Prostate gland (tissue), 2 donors: ENCODE measurements at regions not wholly inside any gene's neighbourhood (a gene's known extent, or its start where the extent isn't known, plus 50 kb on each side); places are given as distances from the start of the nearest gene placed in this dataset.

ENCODE experiments used
- DNase-seq: peaks from one replicate; pipeline ENCODE4 v3.0.0-alpha.2; 2019; ENCODE audit warnings: low spot score
- H3K27ac ChIP-seq, 2 donors: fragments of 200-600 bp; sonication (generic); 2 replicates each; pipeline ENCODE4 v1.5.1; 2017 to 2019
- H3K27me3 ChIP-seq: fragments of 200-600 bp; sonication (generic); replicated peaks from 2 replicates; pipeline ENCODE4 v1.5.1; 2019; ENCODE audit not compliant: insufficient read depth
- H3K36me3 ChIP-seq, 2 donors: fragments of 200-600 bp; sonication (generic); 1 replicate in 1 of 2; 2 replicates in 1 of 2; pipeline versions ENCODE4 v1.5.1 to v1.8.1; 2017 to 2019
- H3K4me1 ChIP-seq: fragments of 200-600 bp; sonication (generic); replicated peaks from 2 replicates; pipeline ENCODE4 v1.5.1; 2019
- H3K4me3 ChIP-seq, 2 donors: fragments of 200-600 bp; sonication (generic); 2 replicates each; pipeline ENCODE4 v1.5.1; 2017 to 2019
- H3K9me3 ChIP-seq: fragments of 200-600 bp; sonication (generic); 2 replicates; pipeline ENCODE4 v1.5.1; 2017
- POLR2A ChIP-seq: fragments of 450-650 bp; IDR thresholded peaks from one replicate; pipeline ENCODE4 v1.6.1; 2016; ENCODE audit warnings: antibody characterized with exemption, mild to moderate bottlenecking
- POLR2AphosphoS5 ChIP-seq: sonication (generic); formaldehyde crosslinking; IDR thresholded peaks from one replicate; pipeline ENCODE4 v1.6.1; 2017; ENCODE audit warnings: antibody characterized with exemption
- WGBS: methylation state at CpG from one replicate; pipeline ENCODE4 v1.1.5; 2018; 5-methylcytosine and 5-hydroxymethylcytosine counted together
- intact Hi-C: fragments of 100-400 bp; cut with DNase I; formaldehyde crosslinking; loops from one replicate; pipeline ENCODE4 v1.14.2; 2022
- TF ChIP-seq, protein P1 (sequence below), 4 experiments: fragments of 200-600 bp in 2 of 4; fragments of 450-650 bp in 2 of 4; sonication (generic) in 2 of 4; IDR thresholded peaks; 1 replicate in 3 of 4; 2 replicates in 1 of 4; pipeline ENCODE4 v1.5.1; 2016 to 2019; ENCODE audit warnings: antibody characterized with exemption in 4 of 4, mild to moderate bottlenecking in 2 of 4, moderate library complexity in 2 of 4

DNA sequence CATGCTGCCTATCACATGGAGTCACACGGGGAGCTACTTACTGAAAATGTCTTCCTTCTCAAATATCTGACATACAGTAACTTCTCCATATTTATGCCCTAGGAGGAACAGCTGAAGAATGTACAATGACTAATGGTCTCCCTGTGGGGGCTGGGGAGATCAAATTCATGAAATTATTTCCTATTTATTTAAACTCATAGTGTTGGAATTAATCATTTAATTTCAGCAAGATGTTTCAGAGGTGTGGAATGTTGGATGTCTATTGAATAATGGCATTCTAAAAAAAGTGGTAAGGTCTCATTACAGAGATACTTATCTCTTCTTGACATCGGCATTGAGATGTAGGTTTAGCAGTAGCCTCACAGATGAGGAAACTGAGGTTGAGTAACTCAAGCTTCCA is 214.3 kb upstream of the CDH11 start:
- WGBS = 79% methylated on average over 2 of the region's 2 CpGs
- intact Hi-C loops = no loop called here
- Histone ChIP-seq H3K27me3 (no peaks in the 10 kb centered on the region), H3K27ac (no peak overlapping the region), H3K9me3 (no peaks in the 10 kb centered on the region), H3K36me3 (no peaks in the 10 kb centered on the region), H3K4me3 (no peak overlapping the region), H3K4me1 (no peaks in the 10 kb centered on the region)
- TF ChIP-seq, protein P1, sequence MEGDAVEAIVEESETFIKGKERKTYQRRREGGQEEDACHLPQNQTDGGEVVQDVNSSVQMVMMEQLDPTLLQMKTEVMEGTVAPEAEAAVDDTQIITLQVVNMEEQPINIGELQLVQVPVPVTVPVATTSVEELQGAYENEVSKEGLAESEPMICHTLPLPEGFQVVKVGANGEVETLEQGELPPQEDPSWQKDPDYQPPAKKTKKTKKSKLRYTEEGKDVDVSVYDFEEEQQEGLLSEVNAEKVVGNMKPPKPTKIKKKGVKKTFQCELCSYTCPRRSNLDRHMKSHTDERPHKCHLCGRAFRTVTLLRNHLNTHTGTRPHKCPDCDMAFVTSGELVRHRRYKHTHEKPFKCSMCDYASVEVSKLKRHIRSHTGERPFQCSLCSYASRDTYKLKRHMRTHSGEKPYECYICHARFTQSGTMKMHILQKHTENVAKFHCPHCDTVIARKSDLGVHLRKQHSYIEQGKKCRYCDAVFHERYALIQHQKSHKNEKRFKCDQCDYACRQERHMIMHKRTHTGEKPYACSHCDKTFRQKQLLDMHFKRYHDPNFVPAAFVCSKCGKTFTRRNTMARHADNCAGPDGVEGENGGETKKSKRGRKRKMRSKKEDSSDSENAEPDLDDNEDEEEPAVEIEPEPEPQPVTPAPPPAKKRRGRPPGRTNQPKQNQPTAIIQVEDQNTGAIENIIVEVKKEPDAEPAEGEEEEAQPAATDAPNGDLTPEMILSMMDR (IDR thresholded peaks at IDR 0.05) = no peak
- TF ChIP-seq POLR2A (no peak), POLR2AphosphoS5 (no peak)
- no peak for DNase-seq

DNA sequence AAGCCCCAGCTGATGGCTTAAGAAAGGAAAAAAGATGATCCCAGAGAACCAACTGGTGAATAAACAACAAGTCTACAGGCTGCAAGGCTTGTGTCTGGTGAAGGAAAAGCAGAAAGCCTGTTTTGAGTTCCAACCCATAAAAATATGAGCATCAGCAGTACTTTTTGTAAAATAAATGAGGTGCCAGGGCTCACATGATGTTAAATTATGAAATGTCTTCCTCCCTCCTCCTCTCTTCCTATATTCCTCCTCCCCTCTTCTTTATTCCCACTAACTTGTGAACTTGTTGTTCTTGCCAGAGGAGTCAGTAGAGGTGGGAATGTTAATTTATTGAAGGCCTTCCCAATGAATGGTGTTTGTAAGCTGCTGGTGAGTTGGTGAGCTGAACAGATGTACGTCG is 212.2 kb upstream of the CDH11 start:
- Histone ChIP-seq H3K9me3 (no peaks in the 10 kb centered on the region), H3K27ac (no peak overlapping the region), H3K4me1 (no peaks in the 10 kb centered on the region), H3K27me3 (no peaks in the 10 kb centered on the region), H3K36me3 (no peaks in the 10 kb centered on the region), H3K4me3 (no peak overlapping the region)
- no peak for DNase-seq
- TF ChIP-seq POLR2A (no peak), POLR2AphosphoS5 (no peak)
- TF ChIP-seq, protein P1 (IDR thresholded peaks at IDR 0.05) = no peak
- WGBS = 91% methylated on average over 2 of the region's 2 CpGs
- intact Hi-C loops = no loop called here

DNA sequence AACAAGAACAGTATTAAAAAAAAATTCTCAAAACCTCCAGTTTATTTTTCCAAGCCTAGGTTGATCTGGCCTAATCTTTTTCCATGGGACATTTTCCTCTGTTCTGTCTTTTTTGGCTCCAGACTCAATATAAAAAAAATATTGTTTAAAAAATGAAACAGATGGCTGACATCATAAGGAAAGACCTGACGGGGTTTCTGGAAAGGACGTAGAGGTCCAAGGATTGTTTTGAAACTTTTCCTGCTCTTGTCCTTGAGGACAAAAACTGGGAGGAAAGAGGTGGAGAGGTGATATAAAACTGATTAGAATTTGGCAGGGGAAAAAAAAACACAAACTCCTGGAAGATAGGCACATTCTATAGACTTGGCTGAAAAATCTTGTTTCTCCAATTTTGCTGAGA is 211.4 kb upstream of the CDH11 start:
- no peaks in the 10 kb centered on the region for H3K9me3 ChIP-seq
- no peak overlapping the region for H3K4me3 ChIP-seq
- H3K36me3 ChIP-seq = no peaks in the 10 kb centered on the region
- H3K4me1 ChIP-seq = no peaks in the 10 kb centered on the region
- 64% methylated on average over 2 of the region's 2 CpGs for WGBS
- no peak for DNase-seq
- no peak overlapping the region for H3K27ac ChIP-seq
- intact Hi-C loops = no loop called here
- no peaks in the 10 kb centered on the region for H3K27me3 ChIP-seq
- TF ChIP-seq, protein P1 (IDR thresholded peaks at IDR 0.05) = no peak
- TF ChIP-seq POLR2AphosphoS5 (no peak), POLR2A (no peak)

DNA sequence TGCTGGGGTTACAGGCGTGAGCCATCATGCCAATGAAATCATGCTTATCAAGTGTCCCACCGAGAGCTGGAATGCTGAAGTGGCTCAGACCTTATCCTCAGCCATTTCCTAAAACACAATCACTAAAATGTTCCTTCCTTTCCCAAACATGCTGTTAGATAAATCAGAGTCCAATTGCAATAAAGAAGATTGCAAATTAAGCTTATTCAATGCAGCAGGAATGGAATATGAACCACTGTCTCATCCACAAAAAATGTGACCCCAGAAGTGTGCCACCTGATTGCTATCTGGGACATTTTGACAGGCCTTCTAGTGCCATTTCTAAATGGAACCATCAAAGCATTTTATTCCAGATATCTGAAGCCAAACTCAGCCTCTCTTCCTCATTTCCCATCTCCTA is 205.5 kb upstream of the CDH11 start:
- intact Hi-C loops = no loop called here
- H3K9me3 ChIP-seq = no peaks in the 10 kb centered on the region
- H3K27ac ChIP-seq = no peak overlapping the region
- 69% methylated on average over 2 of the region's 2 CpGs for WGBS
- no peaks in the 10 kb centered on the region for H3K36me3 ChIP-seq
- no peaks in the 10 kb centered on the region for H3K27me3 ChIP-seq
- H3K4me3 ChIP-seq = no peak overlapping the region
- TF ChIP-seq, protein P1 (IDR thresholded peaks at IDR 0.05) = no peak
- no peak for TF ChIP-seq POLR2A
- H3K4me1 ChIP-seq = no peaks in the 10 kb centered on the region
- no peak for DNase-seq

DNA sequence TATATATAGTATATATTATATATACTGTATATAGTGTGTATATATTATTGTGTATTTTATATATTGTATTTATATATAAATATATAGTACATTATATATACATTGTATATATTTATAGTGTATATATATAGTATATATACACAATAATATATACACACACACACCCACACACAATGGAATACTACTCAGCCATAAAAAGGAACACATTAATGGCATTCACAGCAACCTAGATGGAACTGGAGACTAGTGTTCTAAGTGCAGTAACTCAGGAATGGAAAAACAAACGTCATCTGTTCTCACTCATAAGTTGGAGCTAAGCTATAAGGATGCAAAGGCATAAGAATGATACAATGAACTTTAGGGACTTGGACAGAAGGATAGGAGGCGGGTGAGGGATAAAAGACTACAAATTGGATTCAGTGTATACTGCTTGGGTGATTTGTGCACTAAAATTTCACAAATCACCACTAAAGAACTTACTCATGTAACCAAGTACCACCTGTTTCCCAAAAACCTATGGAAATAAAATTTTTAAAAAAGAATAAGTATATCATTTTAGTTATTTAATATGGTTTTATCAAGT is 201.9 kb upstream of the CDH11 start:
- Histone ChIP-seq H3K27me3 (no peaks in the 10 kb centered on the region), H3K27ac (no peak overlapping the region), H3K4me1 (no peaks in the 10 kb centered on the region), H3K9me3 (no peaks in the 10 kb centered on the region), H3K4me3 (no peak overlapping the region), H3K36me3 (no peaks in the 10 kb centered on the region)
- 79% methylated on average over 2 of the region's 2 CpGs for WGBS
- DNase-seq = no peak
- TF ChIP-seq, protein P1 (IDR thresholded peaks at IDR 0.05) = no peak
- TF ChIP-seq POLR2A (no peak), POLR2AphosphoS5 (no peak)
- intact Hi-C loops = no loop called here
